Activated CD4-positive, alpha-beta T cell treated with anti-CD3 and anti-CD28 coated beads, Interleukin-2, amount 50 U/mL, for 48 hours (primary cell): ENCODE measurements at regions not wholly inside any gene's neighbourhood (a gene's known extent, or its start where the extent isn't known, plus 50 kb on each side); places are given as distances from the start of the nearest gene placed in this dataset.

Experiments used
- DNase-seq, 2 experiments: peaks; one replicate each; pipeline ENCODE4 v3.0.0-alpha.2; 2020

DNA sequence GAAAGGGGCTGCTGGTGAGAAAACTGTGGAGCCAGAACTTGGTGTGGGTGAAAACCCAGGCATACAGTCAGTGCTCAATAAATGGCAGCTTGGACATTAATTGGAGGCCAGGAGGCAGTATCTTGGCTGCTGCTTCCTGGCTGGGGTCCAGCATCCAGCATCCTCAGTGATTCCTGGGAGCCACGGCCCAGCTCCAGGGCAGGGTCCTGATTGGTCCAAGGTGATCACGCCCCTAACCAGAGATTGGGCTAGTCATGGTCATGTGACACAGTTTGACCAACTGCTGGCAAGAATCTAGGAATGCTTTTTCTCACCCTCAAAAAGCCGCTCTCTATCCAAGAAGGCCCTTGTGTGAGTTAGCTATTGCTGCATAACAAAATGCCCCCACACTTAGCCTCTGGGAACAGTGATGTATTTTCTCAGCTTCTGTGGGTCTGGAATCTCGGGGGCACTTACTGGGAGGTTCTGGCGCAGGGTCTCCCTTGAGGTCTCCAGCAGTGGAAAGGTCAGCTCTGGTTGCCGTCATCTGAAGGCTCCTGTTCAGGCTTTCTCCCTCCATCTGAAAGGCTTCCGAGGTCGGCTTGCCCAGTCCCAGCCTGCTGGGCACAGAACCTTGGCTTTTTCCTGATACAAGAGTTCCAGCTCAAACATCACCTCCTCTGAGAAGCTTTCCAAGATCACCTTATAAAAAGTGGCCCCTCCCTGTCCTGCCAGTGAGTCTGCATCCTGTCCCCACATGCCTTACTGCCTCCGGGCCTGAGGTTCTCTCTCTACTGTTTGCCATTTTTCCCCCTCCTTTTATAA, 119.2 kb upstream of the NCOR2 start:
- no peak for DNase-seq

GRCh38 chr12:124685689-124686369, 118.4 kb upstream of the NCOR2 start:
- no peak for DNase-seq

DNA sequence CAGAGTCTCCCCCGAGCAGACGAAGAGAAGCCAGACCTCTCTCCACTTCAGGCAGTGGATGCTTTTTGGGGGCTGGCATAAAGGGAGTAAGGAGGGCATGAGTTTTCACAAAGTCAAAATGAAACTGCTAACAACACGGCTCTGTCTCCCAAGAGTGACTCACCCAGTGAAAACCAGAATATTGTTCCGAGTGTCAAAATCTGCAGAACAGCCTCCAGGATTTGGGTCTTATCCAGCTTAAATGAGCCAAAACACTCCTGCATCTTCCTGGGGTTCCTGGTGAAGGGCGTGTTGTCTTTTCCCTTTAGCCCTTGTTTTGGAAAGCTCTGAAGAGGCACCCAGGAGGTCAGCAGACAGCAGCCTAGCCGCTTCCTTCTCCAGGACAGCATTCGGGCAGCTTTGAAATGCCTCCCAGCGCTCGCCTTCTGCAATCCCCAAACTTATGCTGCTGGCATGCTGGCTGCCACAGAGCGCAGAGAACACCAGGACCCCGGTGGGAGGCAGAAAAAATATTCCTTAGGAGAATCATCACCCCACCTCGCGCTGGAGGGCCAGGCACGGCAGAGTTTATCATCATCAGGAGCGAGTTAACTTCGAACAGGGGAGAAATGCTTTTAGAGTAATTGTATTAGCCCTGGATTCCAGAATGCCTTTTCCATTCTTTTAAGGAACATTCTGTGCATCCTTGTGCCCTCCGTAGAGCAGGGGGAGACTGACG, 117.7 kb upstream of the NCOR2 start:
- no peak for DNase-seq

DNA sequence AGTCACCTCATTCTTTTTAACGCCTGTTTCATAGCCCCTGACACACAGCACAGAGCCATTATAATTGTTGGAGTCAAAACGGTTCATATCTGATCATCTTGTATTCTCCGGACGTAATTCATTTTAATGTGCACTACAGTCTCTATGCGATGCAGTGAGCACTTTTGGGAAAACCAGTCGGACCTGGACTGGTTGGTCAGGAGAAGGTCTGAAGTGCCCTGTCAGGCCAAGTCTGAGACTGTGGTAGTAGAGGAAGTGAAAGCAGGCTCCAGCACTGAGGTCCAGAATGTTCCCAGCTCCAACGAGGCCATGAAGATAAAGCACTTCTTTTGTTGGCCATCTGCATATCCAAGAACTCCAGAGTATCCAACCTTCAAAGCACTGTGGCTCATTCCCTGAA, 117.1 kb upstream of the NCOR2 start:
- DNase-seq, result no peak

- DNase-seq, result no peak
Measured at GRCh38 chr12:124683152-124684124, 116.0 kb upstream of the NCOR2 start.

DNA sequence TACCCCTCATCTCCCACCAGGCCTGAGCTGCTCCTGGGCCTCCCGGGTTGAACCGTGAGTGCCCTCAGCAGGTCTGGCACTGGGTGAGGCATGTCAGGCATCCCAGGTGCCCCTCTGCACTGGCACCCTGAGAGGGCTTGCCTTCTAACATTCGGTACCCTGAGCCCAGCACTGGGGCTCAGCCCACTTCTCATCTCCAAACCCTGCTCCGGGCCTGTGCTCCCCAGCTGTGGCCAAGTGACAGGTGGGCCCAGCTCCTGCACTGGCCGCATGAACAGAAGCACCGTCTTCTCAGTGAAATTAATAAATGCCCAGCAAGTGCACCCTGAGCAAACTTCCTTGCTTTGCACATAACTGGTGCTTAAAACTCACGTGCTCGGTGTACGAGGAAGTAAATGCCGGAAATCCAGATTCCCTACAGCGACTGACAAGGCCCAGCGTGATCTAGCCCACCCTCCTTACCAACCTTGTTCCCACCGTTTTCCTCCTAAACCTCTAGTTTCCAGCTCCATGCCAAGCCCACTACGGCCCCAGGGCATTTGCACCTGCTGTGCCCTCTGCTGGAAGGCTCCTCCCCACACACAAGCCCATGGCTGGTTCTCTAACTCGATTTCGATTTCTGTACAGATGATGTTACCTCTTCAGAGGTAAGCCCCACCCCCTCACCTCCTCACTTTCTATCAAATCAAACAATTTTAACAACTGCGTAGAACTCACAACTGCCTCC, 115.2 kb upstream of the NCOR2 start:
- DNase-seq, result no peak

DNA sequence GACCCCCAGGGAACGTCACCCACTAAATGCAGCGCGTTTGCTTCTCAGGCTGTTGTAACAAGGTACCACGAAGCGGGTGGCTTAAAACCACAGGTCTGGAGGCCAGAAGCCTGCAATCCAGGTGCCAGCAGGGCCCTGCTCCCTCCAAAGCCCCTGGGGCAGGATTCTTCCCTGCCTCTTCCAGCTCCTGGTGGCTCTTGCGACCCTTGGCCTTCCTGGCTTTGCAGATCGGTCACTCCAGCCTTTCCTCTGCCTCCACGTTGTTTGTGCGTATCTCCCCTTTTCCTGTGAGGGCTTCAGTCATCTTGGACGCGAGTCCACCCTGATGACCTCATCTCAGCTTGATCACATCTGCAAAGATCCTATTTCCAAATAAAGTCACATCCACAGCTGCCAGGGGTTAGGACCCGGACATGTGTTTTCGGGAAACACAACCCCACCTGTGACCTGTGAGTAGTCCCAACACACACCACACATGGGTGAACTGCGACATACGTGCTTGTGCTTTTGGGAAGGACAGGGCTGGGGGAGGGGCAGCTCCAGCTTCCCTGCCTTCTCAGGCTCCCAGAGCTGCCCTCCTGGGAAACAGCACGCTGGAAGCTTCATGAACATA, 114.5 kb upstream of the NCOR2 start:
- no peak for DNase-seq

GRCh38 chr12:124680863-124681778, 113.7 kb upstream of the NCOR2 start:
- peak; percentile 29 to 39 for DNase-seq

DNA sequence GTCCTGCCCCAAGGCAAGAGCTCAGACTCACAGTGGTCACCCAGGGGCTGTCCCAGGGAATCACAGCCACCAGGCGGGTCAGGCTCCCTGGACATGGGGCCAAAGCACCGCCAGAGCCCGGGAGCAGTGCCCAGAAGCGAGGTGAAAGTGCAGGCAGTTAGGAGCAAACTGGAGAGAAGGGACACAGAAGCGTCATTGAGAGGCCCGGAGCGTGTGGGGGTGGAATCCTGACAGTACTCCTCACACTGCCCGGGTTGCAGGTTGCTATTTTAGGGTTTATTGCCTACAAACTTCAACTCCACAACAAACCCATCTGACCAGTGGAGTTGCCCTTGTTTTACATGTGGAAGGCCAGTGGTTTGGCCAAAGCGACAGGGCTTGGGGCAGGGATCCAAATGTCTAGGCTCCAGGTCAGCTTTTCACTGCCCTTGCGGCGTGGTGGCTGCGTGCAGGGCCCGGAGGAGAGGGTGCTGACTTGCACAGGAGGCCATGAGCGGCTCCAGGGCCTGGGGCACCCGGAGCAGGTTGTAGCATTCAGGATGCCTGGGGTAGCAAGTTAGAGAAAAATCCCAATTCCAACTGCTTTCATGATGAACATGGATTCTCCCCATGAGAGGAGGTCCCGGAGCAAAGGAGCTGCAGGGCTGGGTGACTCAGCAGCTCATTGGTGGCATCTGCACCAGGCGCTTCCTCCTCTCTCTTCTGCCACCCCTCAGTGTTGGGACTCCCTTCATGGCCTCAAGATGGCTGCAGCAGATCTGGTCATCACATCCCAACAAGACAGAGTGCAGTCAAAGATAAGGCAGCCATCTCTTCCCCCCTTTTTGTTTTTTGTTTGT, 112.3 kb upstream of the NCOR2 start:
- DNase-seq, result no peak

DNA sequence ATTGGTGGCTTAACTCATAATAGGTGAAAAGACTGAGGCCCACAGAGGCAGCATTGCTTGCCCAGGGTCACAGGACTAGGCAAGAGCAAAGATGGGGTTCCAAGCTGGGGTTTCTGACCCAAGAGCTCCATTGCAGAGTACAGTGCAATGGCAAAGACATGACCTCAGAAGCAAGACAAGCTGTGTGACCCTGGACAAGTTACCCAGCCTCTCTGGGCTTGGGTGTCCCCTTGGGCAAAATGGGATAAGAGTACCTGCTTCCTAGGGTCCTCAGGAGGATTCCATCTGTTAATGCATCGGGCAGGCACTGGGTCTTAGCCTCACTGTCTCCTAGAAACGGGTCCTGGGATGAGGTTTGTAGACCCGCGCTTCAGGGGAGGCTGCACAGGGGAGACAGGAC, 111.6 kb upstream of the NCOR2 start:
- no peak for DNase-seq

- no peak for DNase-seq
Measured at GRCh38 chr12:124678421-124678893, 111.0 kb upstream of the NCOR2 start.

DNA sequence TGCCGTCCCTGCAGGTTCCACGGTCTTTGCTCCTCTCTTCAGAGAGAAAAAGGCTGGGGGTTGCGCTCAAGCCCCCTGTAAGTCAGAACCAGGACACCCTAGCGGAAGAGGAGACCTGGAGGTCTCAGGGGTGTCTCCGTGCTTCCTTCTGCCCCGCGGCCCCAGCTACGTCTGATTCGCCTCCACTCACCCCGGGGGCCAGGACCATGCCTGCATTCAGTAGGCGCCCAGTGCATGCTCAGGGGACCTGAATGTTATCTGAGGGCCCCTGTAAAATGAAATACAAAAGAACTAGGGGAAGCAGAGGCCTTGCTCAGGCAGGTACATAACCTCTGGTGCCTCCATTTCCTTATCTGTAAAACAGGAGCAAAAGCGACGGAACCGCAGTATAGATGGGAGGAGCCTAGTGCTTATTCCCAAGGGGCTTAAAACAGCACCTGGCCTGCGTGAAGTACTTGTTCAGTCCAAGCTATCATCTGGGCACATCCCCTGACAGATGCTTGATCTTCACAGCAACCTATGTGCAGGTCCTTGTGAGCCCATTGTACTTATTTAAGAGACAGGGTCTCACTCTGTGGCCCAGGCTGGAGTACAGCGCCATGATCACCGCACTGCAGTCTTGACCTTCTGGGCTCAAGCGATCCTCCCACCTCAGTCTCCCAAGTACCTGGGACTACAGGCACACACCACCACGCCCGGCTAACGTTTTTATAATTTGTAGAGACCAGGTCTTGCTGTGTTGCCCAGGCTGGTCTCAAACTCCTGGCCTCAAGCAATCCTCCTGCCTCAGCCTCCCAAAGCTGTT, 110.3 kb upstream of the NCOR2 start:
- DNase-seq, result no peak

DNA sequence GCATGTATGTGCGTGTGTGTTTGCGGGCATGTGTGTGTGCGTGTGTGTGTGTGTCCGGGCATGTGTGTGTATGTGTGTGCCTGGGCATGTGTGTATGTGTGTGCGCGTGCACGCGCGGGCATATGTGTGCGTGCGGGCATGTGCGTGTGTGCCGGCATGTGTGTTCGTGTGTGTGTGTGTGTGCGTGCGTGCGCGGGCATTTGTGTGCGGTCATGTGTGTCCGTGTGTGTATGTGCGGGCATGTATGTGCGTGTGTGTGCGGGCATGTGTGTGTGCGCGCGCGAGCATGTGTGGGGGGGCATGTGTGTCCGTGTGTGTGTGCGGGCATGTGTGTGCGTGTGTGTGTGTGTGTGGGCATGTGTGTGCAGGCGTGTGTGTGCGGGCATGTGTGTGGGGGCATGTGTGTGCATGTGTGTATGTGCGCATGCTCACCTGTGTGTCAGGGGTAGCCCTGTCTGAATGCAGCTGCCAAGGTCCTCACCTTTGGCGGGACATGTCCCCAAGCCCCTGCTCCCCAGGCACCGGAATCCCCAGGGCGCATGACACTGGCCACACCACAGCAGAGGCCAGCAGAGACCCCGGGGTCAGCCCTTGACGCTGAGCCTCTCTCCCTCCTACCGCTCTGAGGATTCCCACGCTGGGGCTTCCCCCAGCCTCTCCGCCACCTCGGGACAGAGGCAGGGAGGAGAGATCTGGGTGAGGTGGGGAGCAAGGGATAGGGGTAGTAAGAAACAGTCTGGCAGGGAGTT, 109.5 kb upstream of the NCOR2 start:
- DNase-seq, result no peak

GRCh38 chr12:124675881-124676713, 108.7 kb upstream of the NCOR2 start:
- DNase-seq, result no peak

GRCh38 chr12:124674937-124675336, 107.5 kb upstream of the NCOR2 start:
- no peak for DNase-seq

GRCh38 chr12:124673801-124674617, 106.6 kb upstream of the NCOR2 start:
- DNase-seq, result no peak
